Activated CD8-positive, alpha-beta memory T cell treated with anti-CD3 and anti-CD28 coated beads for 1 hour (primary cell): ENCODE measurements at regions not wholly inside any gene's neighbourhood (a gene's known extent, or its start where the extent isn't known, plus 50 kb on each side); places are given as distances from the start of the nearest gene placed in this dataset.

Experiments
- DNase-seq, 2 donors: peaks; one replicate each; pipeline ENCODE4 v3.0.0-alpha.2; 2020; ENCODE audit warnings: low read depth in 1 of 2; ENCODE audit errors: extremely low read depth in 1 of 2

- DNase-seq, result no peak
Observed at GRCh38 chrX:69231903-69232302, 66.7 kb upstream of the PJA1 start.

GRCh38 chrX:69229436-69229835, 64.2 kb upstream of the PJA1 start:
- no peak for DNase-seq

- DNase-seq, result no peak
Observed at GRCh38 chrX:69228732-69229131, 63.5 kb upstream of the PJA1 start.

GRCh38 chrX:69226459-69227158, 61.4 kb upstream of the PJA1 start:
- DNase-seq, result no peak

- peak; percentile 31 to 56 for DNase-seq
Observed at GRCh38 chrX:69222103-69223090, 57.1 kb upstream of the PJA1 start.

GRCh38 chrX:69221239-69222102, 56.2 kb upstream of the PJA1 start:
- no peak for DNase-seq

- no peak for DNase-seq
Observed at GRCh38 chrX:69218407-69218997, 53.2 kb upstream of the PJA1 start.

- no peak for DNase-seq
Observed at GRCh38 chrX:69216911-69217310, 51.7 kb upstream of the PJA1 start.

- no peak for DNase-seq
Observed at GRCh38 chrX:69216446-69216845, 51.2 kb upstream of the PJA1 start.

GRCh38 chrX:69215161-69215875, 50.1 kb upstream of the PJA1 start:
- DNase-seq, result no peak
